GM12878 (cell line): ENCODE measurements at regions not wholly inside any gene's neighbourhood (a gene's known extent, or its start where the extent isn't known, plus 50 kb on each side); places are given as distances from the start of the nearest gene placed in this dataset.

Experiments used
- ASH2L ChIP-seq: fragments of 300-600, 200-600 bp; sonication (generic); IDR thresholded peaks from 2 replicates; pipeline ENCODE4 v1.6.1; 2017; ENCODE audit warnings: low read depth, mild to moderate bottlenecking, borderline replicate concordance
- BACH1 ChIP-seq: fragments of 450-650 bp; IDR thresholded peaks from 2 replicates; pipeline ENCODE4 v1.6.1; 2017; ENCODE audit warnings: mild to moderate bottlenecking, borderline replicate concordance
- BHLHE40 ChIP-seq, 2 experiments: fragments of 450-650 bp in 1 of 2; IDR thresholded peaks; 2 replicates each; pipeline ENCODE4 v1.6.1; 2011 to 2017; ENCODE audit warnings: low read depth in 2 of 2, borderline replicate concordance in 1 of 2, improper control_type of control experiment in 1 of 2, low read length in 1 of 2, mild to moderate bottlenecking in 1 of 2
- CTCF ChIP-seq, 3 experiments: IDR thresholded peaks in 2 of 3; conservative IDR thresholded peaks in 1 of 3; 2 replicates each; pipeline ENCODE4 v1.5.1; 2011; ENCODE audit warnings: low read depth in 3 of 3, low read length in 3 of 3, mild to moderate bottlenecking in 3 of 3, control low read depth in 2 of 3, moderate library complexity in 2 of 3, inconsistent platforms in 1 of 3, mixed read lengths in 1 of 3; ENCODE audit not compliant: control insufficient read depth in 2 of 3, insufficient read depth in 1 of 3; ENCODE audit errors: extremely low read depth in 1 of 3
- SP1 ChIP-seq: IDR thresholded peaks from one replicate; pipeline ENCODE4 v1.6.1; 2011; ENCODE audit warnings: low read depth, low read length
- SUZ12 ChIP-seq: fragments of 200-600 bp; sonication (generic); IDR thresholded peaks from one replicate; pipeline ENCODE4 v1.6.1; 2018; ENCODE audit warnings: antibody characterized with exemption, mild to moderate bottlenecking; ENCODE audit not compliant: unreplicated experiment
- USF1 ChIP-seq: IDR thresholded peaks from 2 replicates; pipeline ENCODE4 v1.6.1; 2011; ENCODE audit warnings: borderline replicate concordance, low read depth, mild to moderate bottlenecking, moderate library complexity, mixed read lengths, low read length; ENCODE audit not compliant: insufficient read depth; ENCODE audit errors: extremely low read length
- ZNF592 ChIP-seq: fragments of 450-650 bp; IDR thresholded peaks from 2 replicates; pipeline ENCODE4 v1.6.1; 2017; ENCODE audit warnings: mild to moderate bottlenecking, moderate library complexity

GRCh38 chr6:33508935-33509926 is 54.9 kb downstream of the ZBTB9 start:
- TF ChIP-seq CTCF (IDR thresholded peaks at IDR 0.05 in 2 of 3, conservative IDR thresholded peaks at IDR 0.05 in 1 of 3; ENCODE audit: control insufficient read depth in 2 of 3, extremely low read depth in 1 of 3, insufficient read depth in 1 of 3, low read depth in 3 of 3, low read length in 3 of 3): no peak
- no peak for TF ChIP-seq ASH2L
- no peak for TF ChIP-seq BHLHE40 (IDR thresholded peaks at IDR 0.05; ENCODE audit: borderline replicate concordance in 1 of 2, low read depth in 2 of 2, low read length in 1 of 2)
- no peak for TF ChIP-seq SUZ12
- TF ChIP-seq BACH1: no peak
- no peak for TF ChIP-seq USF1
- TF ChIP-seq SP1: no peak
- no peak for TF ChIP-seq ZNF592
